NT2/D1 (cell line): ENCODE measurements at regions not wholly inside any gene's neighbourhood (a gene's known extent, or its start where the extent isn't known, plus 50 kb on each side); places are given as distances from the start of the nearest gene placed in this dataset.

ENCODE experiments used
- DNase-seq: peaks from one replicate; pipeline ENCODE4 v3.0.0-alpha.2; 2011; ENCODE audit warnings: low read depth, low spot score
- H3K27me3 ChIP-seq: 2 replicates; pipeline ENCODE4 v1.6.0; 2011; ENCODE audit warnings: mild to moderate bottlenecking; ENCODE audit not compliant: insufficient read length, insufficient read depth
- H3K36me3 ChIP-seq: 2 replicates; pipeline ENCODE4 v1.6.1; 2011; ENCODE audit warnings: mild to moderate bottlenecking, low read length, mixed read lengths; ENCODE audit not compliant: insufficient read depth, insufficient read length
- H3K4me1 ChIP-seq: 2 replicates; pipeline ENCODE4 v1.5.1; 2011; ENCODE audit not compliant: insufficient read depth, insufficient read length
- H3K4me3 ChIP-seq: 2 replicates; pipeline ENCODE4 v1.5.1; 2011; ENCODE audit warnings: low read depth; ENCODE audit not compliant: insufficient read length
- H3K9ac ChIP-seq: 2 replicates; pipeline ENCODE4 v1.6.0; 2011; ENCODE audit warnings: low read depth; ENCODE audit not compliant: insufficient read length
- H3K9me3 ChIP-seq: 2 replicates; pipeline ENCODE4 v1.5.1; 2011; ENCODE audit warnings: mild to moderate bottlenecking, low read length; ENCODE audit not compliant: insufficient read depth
- SUZ12 ChIP-seq: IDR thresholded peaks from 2 replicates; pipeline ENCODE4 v1.6.1; 2011; ENCODE audit not compliant: insufficient read length, insufficient read depth; ENCODE audit errors: extremely low read depth
- YY1 ChIP-seq: IDR thresholded peaks from 2 replicates; pipeline ENCODE4 v1.6.1; 2011; ENCODE audit not compliant: insufficient read length, insufficient read depth
- ZNF274 ChIP-seq: IDR thresholded peaks from 2 replicates; pipeline ENCODE4 v1.6.1; 2011; ENCODE audit warnings: mild to moderate bottlenecking, low read depth, low read length

- Histone ChIP-seq H3K9ac (no peak overlapping the region), H3K36me3 (no peaks in the 10 kb centered on the region), H3K4me3 (no peak overlapping the region), H3K4me1 (no peaks in the 10 kb centered on the region), H3K9me3 (no peaks in the 10 kb centered on the region), H3K27me3 (no peaks in the 10 kb centered on the region)
- no peak for DNase-seq
- TF ChIP-seq ZNF274 (no peak), YY1 (no peak), SUZ12 (no peak)
These were observed 190.4 kb downstream of the MIAT start for GRCh38 chr22:26847816-26848215.

- H3K9me3 ChIP-seq = no peaks in the 10 kb centered on the region
- H3K4me3 ChIP-seq = no peak overlapping the region
- TF ChIP-seq SUZ12 (no peak), YY1 (no peak), ZNF274 (no peak)
- DNase-seq = no peak
- no peaks in the 10 kb centered on the region for H3K27me3 ChIP-seq
- H3K36me3 ChIP-seq = no peaks in the 10 kb centered on the region
- H3K4me1 ChIP-seq = no peaks in the 10 kb centered on the region
- H3K9ac ChIP-seq = no peak overlapping the region
These were observed 191.0 kb downstream of the MIAT start for GRCh38 chr22:26848244-26848920.

- no peaks in the 10 kb centered on the region for H3K4me1 ChIP-seq
- TF ChIP-seq ZNF274 (no peak), YY1 (no peak), SUZ12 (no peak)
- H3K9me3 ChIP-seq = no peaks in the 10 kb centered on the region
- H3K27me3 ChIP-seq = no peaks in the 10 kb centered on the region
- no peak for DNase-seq
- no peak overlapping the region for H3K4me3 ChIP-seq
- H3K9ac ChIP-seq = no peak overlapping the region
- no peaks in the 10 kb centered on the region for H3K36me3 ChIP-seq
These were observed 192.2 kb downstream of the MIAT start for GRCh38 chr22:26849575-26849974.

GRCh38 chr22:26851125-26851524, 193.7 kb downstream of the MIAT start:
- Histone ChIP-seq H3K36me3 (no peaks in the 10 kb centered on the region), H3K27me3 (no peaks in the 10 kb centered on the region), H3K9me3 (no peaks in the 10 kb centered on the region), H3K4me3 (no peak overlapping the region), H3K9ac (no peak overlapping the region), H3K4me1 (no peaks in the 10 kb centered on the region)
- TF ChIP-seq ZNF274 (no peak), YY1 (no peak), SUZ12 (no peak)
- no peak for DNase-seq

- DNase-seq = peak; percentile 56
- H3K9ac ChIP-seq = no peak overlapping the region
- H3K36me3 ChIP-seq = no peaks in the 10 kb centered on the region
- H3K9me3 ChIP-seq = no peaks in the 10 kb centered on the region
- H3K27me3 ChIP-seq = no peaks in the 10 kb centered on the region
- TF ChIP-seq ZNF274 (no peak), YY1 (no peak), SUZ12 (no peak)
- no peak overlapping the region for H3K4me3 ChIP-seq
- no peaks in the 10 kb centered on the region for H3K4me1 ChIP-seq
These were observed 194.8 kb downstream of the MIAT start for GRCh38 chr22:26852176-26852575.

- H3K9ac ChIP-seq = no peak overlapping the region
- no peaks in the 10 kb centered on the region for H3K27me3 ChIP-seq
- DNase-seq = no peak
- H3K4me1 ChIP-seq = no peaks in the 10 kb centered on the region
- H3K36me3 ChIP-seq = no peaks in the 10 kb centered on the region
- TF ChIP-seq ZNF274 (no peak), SUZ12 (no peak), YY1 (no peak)
- no peaks in the 10 kb centered on the region for H3K9me3 ChIP-seq
- H3K4me3 ChIP-seq = no peak overlapping the region
These were observed 195.7 kb downstream of the MIAT start for GRCh38 chr22:26853071-26853470.

GRCh38 chr22:26853495-26853894, 196.1 kb downstream of the MIAT start:
- no peaks in the 10 kb centered on the region for H3K36me3 ChIP-seq
- no peak for DNase-seq
- H3K4me1 ChIP-seq = no peaks in the 10 kb centered on the region
- TF ChIP-seq ZNF274 (no peak), SUZ12 (no peak), YY1 (no peak)
- H3K9me3 ChIP-seq = no peaks in the 10 kb centered on the region
- H3K9ac ChIP-seq = no peak overlapping the region
- no peak overlapping the region for H3K4me3 ChIP-seq
- H3K27me3 ChIP-seq = no peaks in the 10 kb centered on the region

GRCh38 chr22:26857169-26857568, 199.8 kb downstream of the MIAT start:
- no peaks in the 10 kb centered on the region for H3K36me3 ChIP-seq
- no peaks in the 10 kb centered on the region for H3K4me1 ChIP-seq
- H3K9ac ChIP-seq = no peak overlapping the region
- peaks cover 9% of the 10 kb centered on the region; the same call in 1 of the 2 replicates for H3K9me3 ChIP-seq
- no peak for TF ChIP-seq ZNF274
- TF ChIP-seq SUZ12 = no peak
- no peak for TF ChIP-seq YY1
- DNase-seq = no peak
- no peaks in the 10 kb centered on the region for H3K27me3 ChIP-seq
- no peak overlapping the region for H3K4me3 ChIP-seq
